Sigmoid colon (tissue), 6 donors: ENCODE measurements at regions not wholly inside any gene's neighbourhood (a gene's known extent, or its start where the extent isn't known, plus 50 kb on each side); places are given as distances from the start of the nearest gene placed in this dataset.

Experiments
- DNase-seq: peaks from one replicate; pipeline ENCODE4 v3.0.0-alpha.2; 2019
- H3K27ac ChIP-seq, 4 donors: fragments of 200-600 bp; sonication (generic); one replicate each; pipeline ENCODE4 v1.5.1; 2016 to 2019; ENCODE audit warnings: mild to moderate bottlenecking in 1 of 4
- H3K27me3 ChIP-seq, 3 donors: fragments of 200-600 bp; sonication (generic); one replicate each; pipeline ENCODE4 v1.5.1; 2019; ENCODE audit warnings: mild to moderate bottlenecking in 1 of 3
- H3K36me3 ChIP-seq, 4 donors: fragments of 200-600 bp; sonication (generic); one replicate each; pipeline ENCODE4 v1.5.1; 2016 to 2019
- H3K4me1 ChIP-seq, 4 donors: fragments of 200-600 bp; sonication (generic); one replicate each; pipeline ENCODE4 v1.5.1; 2017 to 2019
- H3K4me3 ChIP-seq, 4 donors: fragments of 200-600 bp; sonication (generic); one replicate each; pipeline ENCODE4 v1.5.1; 2017 to 2019; ENCODE audit warnings: mild to moderate bottlenecking in 2 of 4, moderate library complexity in 1 of 4
- H3K9me3 ChIP-seq, 4 donors: fragments of 200-600 bp in 3 of 4; sonication (generic) in 3 of 4; one replicate each; pipeline versions ENCODE4 v1.5.1 to v1.6.1; 2013 to 2019
- CTCF ChIP-seq, 4 experiments: fragments of 450-650 bp in 3 of 4; fragments of 200-600 bp in 1 of 4; IDR thresholded peaks; one replicate each; pipeline ENCODE4 v1.5.1; 2016 to 2019; ENCODE audit warnings: antibody characterized with exemption in 4 of 4, mild to moderate bottlenecking in 3 of 4, moderate library complexity in 2 of 4
- EP300 ChIP-seq, 4 donors: sonication (generic); formaldehyde crosslinking; IDR thresholded peaks; one replicate each; pipeline ENCODE4 v1.6.1; 2017; ENCODE audit warnings: antibody characterized with exemption in 4 of 4
- POLR2A ChIP-seq, 2 donors: fragments of 450-650 bp; IDR thresholded peaks; one replicate each; pipeline ENCODE4 v1.6.1; 2016; ENCODE audit warnings: antibody characterized with exemption in 2 of 2, mild to moderate bottlenecking in 2 of 2, moderate library complexity in 2 of 2
- POLR2AphosphoS5 ChIP-seq, 4 donors: sonication (generic); formaldehyde crosslinking; IDR thresholded peaks; one replicate each; pipeline ENCODE4 v1.6.1; 2017; ENCODE audit warnings: antibody characterized with exemption in 4 of 4
- WGBS, 2 donors: extraction: QIAGEN DNeasy Blood & Tissue Kit; methylation state at CpG; one replicate each; pipeline ENCODE4 v1.1.7; 2013; 5-methylcytosine and 5-hydroxymethylcytosine counted together
- intact Hi-C: fragments of 100-400 bp; cut with DNase I; formaldehyde crosslinking; loops from one replicate; pipeline ENCODE4 v1.15.1; 2023
- donor health status: healthy with polysubstance abuse.
- donor health status: healthy.

- Histone ChIP-seq H3K9me3 (no peaks in the 10 kb centered on the region), H3K4me1 (peaks cover 0 to 11% (median 8%) of the 10 kb centered on the region in 4 donors), H3K27me3 (peaks cover 8 to 89% (median 49%) of the 10 kb centered on the region in 3 donors), H3K4me3 (no peak overlapping the region), H3K27ac (no peak overlapping the region), H3K36me3 (no peaks in the 10 kb centered on the region)
- WGBS, 2 donors: 16 to 33% methylated on average over 34 of the region's 34 CpGs
- intact Hi-C loops: no loop called here
- DNase-seq: no peak
- TF ChIP-seq EP300 (IDR thresholded peaks at IDR 0.05): no peak
- no peak for TF ChIP-seq POLR2AphosphoS5 (IDR thresholded peaks at IDR 0.05)
- TF ChIP-seq CTCF (IDR thresholded peaks at IDR 0.05): no peak
- no peak for TF ChIP-seq POLR2A (IDR thresholded peaks at IDR 0.05)
Observed at GRCh38 chr1:38783640-38784229, 75.8 kb downstream of the RRAGC start.

GRCh38 chr1:38781872-38782617 lies 77.5 kb downstream of the RRAGC start:
- intact Hi-C loops: no loop called here
- 49 to 58% methylated on average over 4 of the region's 4 CpGs for WGBS, 2 donors
- Histone ChIP-seq H3K9me3 (no peaks in the 10 kb centered on the region), H3K4me3 (no peak overlapping the region), H3K27me3 (peaks cover 8 to 76% (median 42%) of the 10 kb centered on the region in 3 donors), H3K36me3 (no peaks in the 10 kb centered on the region), H3K27ac (no peak overlapping the region), H3K4me1 (peaks cover 0 to 11% (median 8%) of the 10 kb centered on the region in 4 donors)
- DNase-seq: no peak
- TF ChIP-seq POLR2A (IDR thresholded peaks at IDR 0.05): no peak
- no peak for TF ChIP-seq EP300 (IDR thresholded peaks at IDR 0.05)
- TF ChIP-seq POLR2AphosphoS5 (IDR thresholded peaks at IDR 0.05): no peak
- TF ChIP-seq CTCF (IDR thresholded peaks at IDR 0.05): peak in 1 of 4 experiments; percentile 17

GRCh38 chr1:38780133-38780532 lies 79.4 kb downstream of the RRAGC start:
- DNase-seq: no peak
- Histone ChIP-seq H3K36me3 (no peaks in the 10 kb centered on the region), H3K4me3 (no peak overlapping the region), H3K4me1 (peaks cover 0 to 11% (median 8%) of the 10 kb centered on the region in 4 donors), H3K9me3 (no peaks in the 10 kb centered on the region), H3K27me3 (peaks cover 5 to 60% (median 30%) of the 10 kb centered on the region in 3 donors), H3K27ac (no peak overlapping the region)
- no peak for TF ChIP-seq POLR2A (IDR thresholded peaks at IDR 0.05)
- TF ChIP-seq EP300 (IDR thresholded peaks at IDR 0.05): no peak
- no peak for TF ChIP-seq CTCF (IDR thresholded peaks at IDR 0.05)
- TF ChIP-seq POLR2AphosphoS5 (IDR thresholded peaks at IDR 0.05): no peak
- WGBS, 2 donors: 63 to 73% methylated on average over 4 of the region's 4 CpGs
- intact Hi-C loops: no loop called here

- TF ChIP-seq POLR2A (IDR thresholded peaks at IDR 0.05) (no peak), EP300 (IDR thresholded peaks at IDR 0.05) (no peak), CTCF (IDR thresholded peaks at IDR 0.05) (no peak), POLR2AphosphoS5 (IDR thresholded peaks at IDR 0.05) (no peak)
- Histone ChIP-seq H3K4me1 (peaks cover 0 to 11% (median 8%) of the 10 kb centered on the region in 4 donors), H3K27ac (no peak overlapping the region), H3K36me3 (no peaks in the 10 kb centered on the region), H3K27me3 (peaks cover 0 to 53% (median 24%) of the 10 kb centered on the region in 3 donors), H3K9me3 (no peaks in the 10 kb centered on the region), H3K4me3 (no peak overlapping the region)
- DNase-seq: no peak
- 57 to 63% methylated on average over 5 of the region's 5 CpGs for WGBS, 2 donors
- intact Hi-C loops: no loop called here
Observed at GRCh38 chr1:38779491-38779890, 80.1 kb downstream of the RRAGC start.
